ENCODE measurements at regions not wholly inside any gene's neighbourhood (a gene's known extent, or its start where the extent isn't known, plus 50 kb on each side); places are given as distances from the start of the nearest gene placed in this dataset.

- no peak for TF ChIP-seq MAFK (IDR thresholded peaks at IDR 0.05; ENCODE audit: low read depth, low read length)
These were observed 99.7 kb downstream of the SPRY4 start (continued) for GRCh38 chr5:142225141-142225540.
